ENCODE measurements at regions not wholly inside any gene's neighbourhood (a gene's known extent, or its start where the extent isn't known, plus 50 kb on each side); places are given as distances from the start of the nearest gene placed in this dataset.

- TF ChIP-seq CTCF (IDR thresholded peaks at IDR 0.05) (no peak), POLR2A (IDR thresholded peaks at IDR 0.05) (no peak)
These were observed 976.8 kb upstream of the ADGRL3 start for GRCh38 chr4:60223208-60223923.

Data from right lobe of liver (tissue), 4 donors.